ENCODE measurements at regions not wholly inside any gene's neighbourhood (a gene's known extent, or its start where the extent isn't known, plus 50 kb on each side); places are given as distances from the start of the nearest gene placed in this dataset.

- TF ChIP-seq ZNF367 (CRISPR knock-in tag; IDR thresholded peaks at IDR 0.05; ENCODE audit: borderline replicate concordance): no peak
Observed at GRCh38 chr20:63137851-63138415, 78.0 kb downstream of the YTHDF1 start (continued).

- Histone ChIP-seq H3K4me3 (replicated peaks in 1 of 3; ENCODE audit: insufficient read depth in 1 of 3, low read depth in 2 of 3, low read length in 3 of 3) (no peak overlapping the region), H3K27ac (ENCODE audit: extremely low read length, insufficient read depth, low read length) (no peak overlapping the region), H3K27me3 (ENCODE audit: control insufficient read depth in 1 of 2, insufficient read depth in 2 of 2, low read length in 2 of 2) (peaks cover 39 to 75% of the 10 kb centered on the region in 2 experiments), H3K79me2 (ENCODE audit: insufficient read depth, low read length) (no peaks in the 10 kb centered on the region), H2AFZ (ENCODE audit: low read length) (no peak overlapping the region), H3K36me3 (replicated peaks in 1 of 2; ENCODE audit: control insufficient read depth in 1 of 2, insufficient read depth in 2 of 2, low read length in 2 of 2) (no peaks in the 10 kb centered on the region), H3K4me2 (ENCODE audit: low read depth, low read length) (no peak overlapping the region), H3K9me3 (ENCODE audit: low read length) (no peaks in the 10 kb centered on the region), H4K20me1 (ENCODE audit: insufficient read depth, low read length) (peaks cover 6% of the 10 kb centered on the region; the same call in 1 of the 2 replicates), H3K9ac (ENCODE audit: insufficient read depth, low read depth, low read length) (no peak overlapping the region), H3K4me1 (ENCODE audit: insufficient read depth, low read length) (no peaks in the 10 kb centered on the region)
- POLR2A ChIA-PET: no interaction called here
- BruUV-seq (replicated peaks): no TSS peak
- CTCF ChIA-PET (ENCODE audit: low intra/inter-chr PET ratio, low total read pairs): no interaction called here
- no peak for TF ChIP-seq ZNF784 (CRISPR knock-in tag; IDR thresholded peaks at IDR 0.05; ENCODE audit: borderline replicate concordance)
- TF ChIP-seq ZNF350 (CRISPR knock-in tag; IDR thresholded peaks at IDR 0.05; ENCODE audit: borderline replicate concordance, low read depth): no peak
- TF ChIP-seq ZNF331 (CRISPR knock-in tag; IDR thresholded peaks at IDR 0.05): no peak
- TF ChIP-seq KDM1A (CRISPR knock-in tag; IDR thresholded peaks at IDR 0.05): no peak
- TF ChIP-seq ZNF674 (CRISPR knock-in tag; IDR thresholded peaks at IDR 0.05; ENCODE audit: low read depth): no peak
- no peak for TF ChIP-seq CENPBD1 (CRISPR knock-in tag; IDR thresholded peaks at IDR 0.05; ENCODE audit: borderline replicate concordance, low read depth)
- no peak for TF ChIP-seq ZNF138 (CRISPR knock-in tag; IDR thresholded peaks at IDR 0.05; ENCODE audit: low read depth)
- no peak for TF ChIP-seq ZMAT5 (CRISPR knock-in tag; IDR thresholded peaks at IDR 0.05; ENCODE audit: borderline replicate concordance, low read depth)
- no peak for TF ChIP-seq ZNF792 (CRISPR knock-in tag; IDR thresholded peaks at IDR 0.05)
- TF ChIP-seq PHF8 (CRISPR knock-in tag; IDR thresholded peaks at IDR 0.05): no peak
- TF ChIP-seq SMC3 (IDR thresholded peaks at IDR 0.05; ENCODE audit: low read length): no peak
- intact Hi-C loops (cut with micrococcal nuclease; ENCODE audit: unreplicated experiment): no loop called here
- WGBS (ENCODE audit: low lambda C conversion rate): 61% methylated on average over 8 of the region's 8 CpGs
- FAIRE-seq (no peak), ATAC-seq (no peak), DNase-seq (ENCODE audit: low spot score) (no peak)
- in situ Hi-C loops (cut with HindIII; ENCODE audit: extremely low pct_ligation_motif_present, low pct_unique_long_range_greater_than_20kb): no loop called here
Observed at GRCh38 chr20:63136296-63136695, 79.6 kb downstream of the YTHDF1 start.

All from HepG2 (cell line).